ENCODE measurements at regions not wholly inside any gene's neighbourhood (a gene's known extent, or its start where the extent isn't known, plus 50 kb on each side); places are given as distances from the start of the nearest gene placed in this dataset.

- TF ChIP-seq CTCF (IDR thresholded peaks at IDR 0.05; ENCODE audit: low read depth, low read length, missing control alignments), result no peak
- DNase-seq (ENCODE audit: extremely low read depth, low read depth), result peak; percentile 37
These were observed 485.1 kb downstream of the SEMA3D start for GRCh38 chr7:84701524-84702306.

GRCh38 chr7:84700563-84701370 is 486.1 kb downstream of the SEMA3D start:
- DNase-seq (ENCODE audit: extremely low read depth, low read depth), result no peak
- H3K4me3 ChIP-seq (replicated peaks; ENCODE audit: low read depth, low read length), result no peak overlapping the region
- TF ChIP-seq CTCF (IDR thresholded peaks at IDR 0.05; ENCODE audit: low read depth, low read length, missing control alignments), result no peak

More at GRCh38 chr7:84701524-84702306, 485.1 kb downstream of the SEMA3D start:
- no peak overlapping the region for H3K4me3 ChIP-seq (replicated peaks; ENCODE audit: low read depth, low read length)

- no peak for DNase-seq (ENCODE audit: extremely low read depth, low read depth)
- H3K4me3 ChIP-seq (replicated peaks; ENCODE audit: low read depth, low read length), result no peak overlapping the region
- TF ChIP-seq CTCF (IDR thresholded peaks at IDR 0.05; ENCODE audit: low read depth, low read length, missing control alignments), result no peak
These were observed 489.4 kb downstream of the SEMA3D start for GRCh38 chr7:84697506-84697905.

- no peak for TF ChIP-seq CTCF (IDR thresholded peaks at IDR 0.05; ENCODE audit: low read depth, low read length, missing control alignments)
- no peak overlapping the region for H3K4me3 ChIP-seq (replicated peaks; ENCODE audit: low read depth, low read length)
- DNase-seq (ENCODE audit: extremely low read depth, low read depth), result no peak
These were observed 493.4 kb downstream of the SEMA3D start for GRCh38 chr7:84693483-84693882.

GRCh38 chr7:84688671-84689070 is 494.1 kb upstream of the SEMA3A start:
- no peak for TF ChIP-seq CTCF (IDR thresholded peaks at IDR 0.05; ENCODE audit: low read depth, low read length, missing control alignments)
- no peak overlapping the region for H3K4me3 ChIP-seq (replicated peaks; ENCODE audit: low read depth, low read length)
- no peak for DNase-seq (ENCODE audit: extremely low read depth, low read depth)

GRCh38 chr7:84686373-84686772 is 491.8 kb upstream of the SEMA3A start:
- no peak for DNase-seq (ENCODE audit: extremely low read depth, low read depth)
- no peak overlapping the region for H3K4me3 ChIP-seq (replicated peaks; ENCODE audit: low read depth, low read length)
- no peak for TF ChIP-seq CTCF (IDR thresholded peaks at IDR 0.05; ENCODE audit: low read depth, low read length, missing control alignments)

All from HFF-Myc (cell line).